Tongue (tissue), 1 donor: ENCODE measurements at regions not wholly inside any gene's neighbourhood (a gene's known extent, or its start where the extent isn't known, plus 50 kb on each side); places are given as distances from the start of the nearest gene placed in this dataset.
A peak's percentile ranks its signal among the peaks of the same experiment; 100 is the strongest.

Experiments
- DNase-seq: peaks from one replicate; pipeline ENCODE4 v3.0.0-alpha.2; 2015

DNA sequence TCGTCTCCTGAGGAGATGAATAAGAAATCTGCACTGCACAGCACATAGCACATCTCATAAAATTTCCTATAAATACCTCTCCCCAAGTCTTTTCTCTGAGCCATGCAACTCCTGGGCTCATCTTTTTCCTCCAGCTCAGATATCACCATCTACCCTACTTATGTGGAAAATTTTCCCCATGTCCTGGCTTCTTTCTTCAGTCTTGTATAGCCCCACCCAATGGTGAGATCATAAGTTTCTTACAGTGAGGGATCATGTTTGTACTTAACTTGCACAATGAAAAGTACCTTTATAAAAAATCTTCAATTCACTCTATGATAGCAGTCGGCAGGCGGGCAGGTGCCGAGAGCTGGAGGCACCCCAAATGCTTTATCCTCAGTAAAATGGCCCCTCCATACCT, 198.6 kb upstream of the S100G start:
- peak; percentile 2 for DNase-seq

DNA sequence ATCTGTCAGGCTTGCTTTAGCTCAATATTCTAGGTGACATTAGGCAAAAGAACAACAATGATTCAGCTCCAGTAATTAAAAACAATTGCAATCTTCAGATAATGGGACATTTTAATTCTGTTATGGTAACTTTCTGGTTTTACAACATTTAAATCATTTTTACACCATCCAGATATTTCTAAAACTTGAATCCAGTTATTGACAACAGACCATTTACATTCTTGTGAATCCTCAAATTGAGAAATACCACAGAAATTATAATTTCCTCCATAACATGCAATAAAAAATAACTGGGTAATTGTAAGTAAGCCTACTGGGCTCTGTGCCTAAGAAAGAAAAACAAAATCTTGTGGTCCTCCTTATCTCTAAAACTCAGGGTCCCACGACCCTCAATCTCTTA, 195.0 kb upstream of the S100G start:
- no peak for DNase-seq

GRCh38 chrX:16457239-16457638, 192.7 kb upstream of the S100G start:
- no peak for DNase-seq

- DNase-seq = no peak
These were observed 191.8 kb upstream of the S100G start for GRCh38 chrX:16458208-16458607.

GRCh38 chrX:16459008-16459407, 190.9 kb upstream of the S100G start:
- no peak for DNase-seq

DNA sequence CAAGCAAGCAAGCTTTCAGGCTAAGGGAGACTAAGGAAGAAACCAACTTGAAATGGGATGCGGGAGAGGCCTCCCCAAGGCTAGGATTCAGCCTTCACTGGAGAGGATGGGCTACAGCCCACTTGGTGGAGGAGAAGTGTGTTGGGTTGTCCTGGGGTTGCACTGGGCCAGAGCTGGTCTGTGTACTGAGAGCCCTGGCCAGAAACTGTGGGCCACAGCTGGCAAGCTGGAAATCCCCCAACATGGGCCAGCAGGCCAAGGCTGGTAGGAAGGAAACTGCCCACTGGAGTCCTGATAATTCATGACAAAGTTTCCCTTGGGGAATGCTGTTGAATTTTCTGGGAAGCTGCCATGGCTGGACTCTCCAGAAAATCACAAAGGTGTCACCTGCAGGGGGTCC, 188.0 kb upstream of the S100G start:
- DNase-seq = no peak

DNA sequence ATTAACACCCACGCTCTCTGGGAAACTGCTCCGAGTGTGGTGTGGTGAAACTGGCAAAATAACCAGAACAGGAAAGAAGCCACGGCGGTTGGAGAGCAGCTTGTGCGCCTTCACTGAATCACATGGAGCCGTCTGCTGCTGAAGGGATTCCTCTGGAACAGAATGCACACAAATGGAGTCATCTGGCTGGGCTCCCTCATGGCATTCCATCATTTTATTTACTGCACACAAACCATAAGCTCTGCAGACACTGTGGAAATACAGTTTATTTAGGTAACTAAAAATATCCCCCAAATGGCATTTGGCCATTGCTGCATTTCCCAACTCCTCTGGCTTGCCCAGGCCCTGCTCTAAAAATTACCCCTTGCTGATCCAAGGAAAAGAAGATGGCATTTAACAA, 187.0 kb upstream of the S100G start:
- DNase-seq = peak; percentile 41

- DNase-seq = no peak
These were observed 185.6 kb upstream of the S100G start for GRCh38 chrX:16464369-16464768.

DNA sequence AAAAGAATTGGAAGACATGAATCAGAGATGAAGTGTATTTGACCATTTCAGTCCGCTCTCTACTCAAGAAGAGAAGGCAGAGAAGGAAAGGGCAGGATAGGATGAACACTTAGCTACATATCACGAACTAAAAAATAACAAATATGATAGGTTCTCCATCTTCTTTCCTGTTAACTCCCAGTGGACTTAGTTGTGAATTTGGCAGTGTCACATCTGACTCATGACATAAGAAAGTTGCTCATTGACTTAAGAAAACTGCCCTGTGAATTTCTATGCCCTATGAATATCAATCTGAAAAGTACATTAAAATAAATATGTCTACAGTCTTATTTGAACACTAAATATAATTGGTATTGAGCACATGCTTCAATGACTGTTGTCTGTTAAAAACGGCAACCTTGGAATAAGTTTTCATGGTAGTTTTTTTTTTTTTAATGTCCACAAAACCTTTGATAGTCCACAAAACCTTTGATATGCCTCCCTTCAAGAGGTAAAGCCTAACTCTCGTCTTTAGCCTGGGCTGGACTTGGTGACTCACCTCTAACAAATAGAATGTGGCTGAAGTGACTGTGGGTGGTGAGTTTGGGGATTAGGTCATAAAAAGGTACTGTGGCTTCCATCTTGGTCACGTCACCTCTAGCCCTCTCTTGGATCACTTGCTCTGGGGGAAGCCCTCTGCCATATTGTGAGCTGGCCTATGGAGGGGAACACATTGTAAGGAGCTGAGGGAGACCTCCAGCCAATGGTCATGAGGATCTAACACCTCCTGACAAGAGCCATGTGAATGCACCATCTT, 184.7 kb upstream of the S100G start:
- DNase-seq = no peak

DNA sequence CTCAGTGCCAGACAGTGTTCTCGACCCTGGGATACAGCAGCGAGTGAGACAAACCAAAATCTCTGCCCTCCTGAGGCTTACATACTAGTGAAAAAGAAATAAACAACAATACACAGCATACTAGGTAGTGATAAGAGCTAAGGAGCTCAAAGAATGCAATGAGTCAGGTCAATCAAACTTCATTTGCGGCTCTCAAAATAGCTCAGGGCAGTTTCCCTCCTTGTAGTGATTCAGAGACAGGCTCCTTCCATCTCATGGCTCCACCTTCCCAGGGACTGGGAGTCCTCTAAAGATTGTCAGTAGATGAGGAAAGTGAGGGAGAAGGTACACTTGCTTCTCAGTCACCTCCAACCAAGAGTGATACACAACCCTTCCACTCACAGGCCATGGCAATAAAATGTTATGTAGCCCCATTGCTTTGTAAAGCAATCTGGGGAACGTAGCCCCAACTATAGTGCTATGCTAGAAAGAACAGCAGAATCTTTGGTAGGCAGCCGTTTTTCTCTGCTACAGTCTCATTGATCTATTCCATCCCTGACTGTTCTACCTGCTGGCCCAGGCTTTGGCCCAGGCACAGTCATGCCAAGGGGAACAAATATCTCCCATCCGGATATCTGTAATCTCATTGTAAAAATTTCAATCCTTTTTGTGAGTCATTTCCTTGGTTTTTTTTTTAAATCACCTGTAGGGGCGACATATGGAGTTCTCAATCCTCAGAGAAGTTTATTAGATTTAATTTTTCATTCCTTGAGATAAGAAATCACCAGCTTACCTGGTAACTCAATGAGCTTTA, 183.1 kb upstream of the S100G start:
- DNase-seq = no peak

- no peak for DNase-seq
These were observed 180.1 kb upstream of the S100G start for GRCh38 chrX:16469870-16470269.

DNA sequence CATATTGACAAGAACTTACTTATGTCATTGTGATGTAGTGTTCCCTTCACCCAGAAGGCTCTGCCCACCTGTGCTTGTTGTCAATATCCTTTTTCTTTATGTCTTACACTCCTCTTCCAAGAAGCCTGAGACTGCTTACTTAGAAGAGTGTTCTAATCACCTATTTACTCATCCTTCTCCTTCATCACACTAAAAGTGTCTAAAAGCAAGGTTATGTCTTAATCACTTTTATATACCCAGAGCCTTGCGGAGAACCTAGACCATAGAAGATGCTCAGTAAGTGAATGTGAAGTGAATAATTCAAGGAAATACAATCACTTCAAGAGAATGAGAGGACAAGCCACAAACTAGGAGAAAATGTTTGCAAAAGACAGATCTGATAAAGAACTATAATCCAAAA, 177.6 kb upstream of the S100G start:
- no peak for DNase-seq

DNA sequence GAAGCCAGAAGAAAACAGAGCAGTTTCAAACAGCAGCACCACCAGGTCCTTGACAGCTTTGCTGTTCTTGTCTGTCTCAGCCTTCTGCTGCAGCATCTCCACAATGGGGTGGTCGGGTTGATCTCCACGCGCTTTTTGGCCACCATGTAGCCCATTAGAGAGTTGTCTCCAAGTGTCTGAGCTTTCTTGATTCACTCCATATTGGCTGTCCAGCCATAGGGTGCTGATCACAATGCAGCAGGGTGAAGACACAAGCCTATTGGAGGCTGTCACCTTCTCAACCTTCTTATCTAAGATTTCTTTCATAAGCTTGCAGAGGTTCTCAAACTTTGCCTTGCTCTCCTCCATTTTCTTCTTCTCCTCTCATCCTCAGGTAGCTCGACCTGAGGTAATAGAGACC, 175.4 kb upstream of the S100G start:
- DNase-seq = no peak

DNA sequence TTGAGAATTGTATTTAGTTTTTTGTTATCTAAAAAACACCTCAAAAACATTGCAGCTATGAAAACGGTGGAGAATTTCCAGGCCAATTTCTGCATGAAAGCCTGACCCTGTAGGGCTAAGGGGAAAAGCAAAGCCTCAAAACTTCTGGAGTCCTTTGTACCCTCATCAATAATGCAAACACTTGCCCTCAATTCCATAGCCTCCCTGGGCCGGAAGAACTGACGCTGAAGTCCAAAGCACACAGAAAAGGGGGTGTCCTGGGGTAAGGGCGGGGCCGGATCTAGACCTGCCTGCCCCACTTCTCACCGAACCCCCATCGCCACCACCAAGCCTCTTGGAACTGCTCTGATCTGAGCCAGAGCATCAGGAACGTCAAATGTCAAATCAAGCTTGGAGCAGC, 173.9 kb upstream of the S100G start:
- DNase-seq = no peak

GRCh38 chrX:16476692-16477091, 173.3 kb upstream of the S100G start:
- no peak for DNase-seq

GRCh38 chrX:16479206-16479869, 170.6 kb upstream of the S100G start:
- DNase-seq = no peak

- no peak for DNase-seq
These were observed 169.9 kb upstream of the S100G start for GRCh38 chrX:16480049-16480448.

DNA sequence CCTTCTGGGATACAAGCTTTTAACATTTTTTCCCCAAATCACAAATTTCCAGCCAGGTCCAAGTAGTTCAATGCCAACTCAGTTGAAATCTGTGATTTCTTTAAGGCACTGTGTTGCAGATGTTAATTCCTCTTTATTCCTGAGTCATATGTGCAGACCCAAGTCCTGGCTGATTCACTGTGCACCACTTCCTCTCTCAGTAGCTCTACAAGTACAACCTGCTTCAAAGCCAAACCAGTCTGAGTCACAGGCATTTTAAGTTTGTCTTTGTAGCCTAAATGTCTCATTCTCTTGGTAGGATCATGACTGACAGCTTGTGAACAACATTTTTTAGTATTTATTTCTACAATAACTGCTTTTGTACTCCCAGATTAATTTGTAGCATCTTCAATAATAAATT, 165.6 kb upstream of the S100G start:
- no peak for DNase-seq

DNA sequence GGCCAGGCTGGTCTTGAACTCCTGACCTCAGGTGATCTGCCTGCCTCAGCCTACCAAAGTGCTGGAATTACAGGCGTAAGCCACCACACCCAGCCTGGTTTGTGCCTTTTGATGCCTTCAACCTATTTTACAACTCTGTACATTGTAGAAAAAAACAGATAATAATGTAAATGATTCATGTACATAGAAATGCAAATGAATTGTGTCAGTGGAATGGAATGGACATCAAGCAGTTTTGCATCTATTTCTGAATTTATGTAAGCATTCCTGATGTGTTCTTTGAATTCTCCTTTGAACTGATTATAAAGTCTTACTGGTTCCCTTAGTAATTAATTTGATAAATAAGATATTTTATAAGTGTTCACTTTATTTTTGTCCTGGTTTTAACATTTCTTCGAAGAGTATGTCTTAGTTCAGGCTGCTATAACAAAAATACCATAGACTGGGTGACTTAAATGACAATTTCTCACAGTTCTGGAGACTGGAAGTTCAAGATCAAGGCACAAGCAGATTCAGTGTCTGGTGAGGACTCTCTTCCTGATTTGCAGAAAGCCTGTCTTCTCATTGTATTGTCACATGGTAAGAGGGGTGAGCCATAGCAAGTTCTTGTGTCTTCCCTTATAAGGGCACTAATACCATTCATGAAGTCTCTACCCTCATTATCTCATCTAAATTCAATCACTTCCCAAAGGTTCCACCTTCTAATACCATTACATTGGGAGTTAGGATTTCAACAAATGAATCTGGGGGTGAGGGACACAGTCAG, 162.2 kb upstream of the S100G start:
- DNase-seq = no peak

GRCh38 chrX:16488959-16489358, 161.0 kb upstream of the S100G start:
- no peak for DNase-seq

DNA sequence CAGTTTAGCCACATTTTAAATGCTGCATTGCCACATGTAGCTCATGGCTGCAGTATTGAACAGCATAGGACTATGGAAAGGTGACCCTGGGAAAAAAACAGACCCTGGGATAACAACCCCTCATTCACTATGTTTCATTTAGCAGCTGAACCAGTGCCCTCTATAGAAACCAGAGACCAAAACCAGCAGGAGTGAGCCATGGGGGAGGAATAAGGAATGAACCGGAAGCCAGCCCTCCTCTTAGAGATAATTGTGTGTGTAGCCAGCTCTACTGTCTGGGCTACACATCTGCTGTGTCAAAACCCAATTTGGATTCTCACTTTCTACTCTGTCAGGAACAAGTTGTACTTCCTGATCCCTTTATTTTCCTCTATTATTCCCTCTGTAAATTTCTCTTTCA, 158.5 kb upstream of the S100G start:
- no peak for DNase-seq

DNA sequence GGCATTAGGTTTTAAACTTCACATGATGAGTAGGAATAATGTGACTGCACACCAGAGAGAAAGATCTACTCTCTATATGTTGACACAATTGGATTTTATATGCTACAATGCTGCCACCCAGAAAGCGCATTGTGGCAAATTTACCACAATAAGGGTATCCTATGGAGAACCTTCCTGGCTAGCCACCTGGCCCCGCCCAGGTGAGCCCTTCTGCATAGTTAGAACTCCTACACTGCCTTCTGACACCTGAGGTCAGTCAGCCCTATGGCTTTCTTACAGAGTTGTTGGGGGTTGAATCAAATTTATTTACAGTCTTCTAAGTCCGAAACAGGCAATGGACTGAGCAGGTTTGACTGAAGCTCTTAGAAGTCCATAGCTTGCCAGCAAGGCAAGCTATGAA, 153.8 kb upstream of the S100G start:
- no peak for DNase-seq
